GM18861 (cell line): ENCODE measurements at regions not wholly inside any gene's neighbourhood (a gene's known extent, or its start where the extent isn't known, plus 50 kb on each side); places are given as distances from the start of the nearest gene placed in this dataset.

Experiments used
- ATAC-seq: cut with Tn5 transposase; IDR thresholded peaks from one replicate; pipeline ENCODE4 v1.9.1; 2021; ENCODE audit not compliant: unreplicated experiment

- ATAC-seq, result no peak
These were observed 141.6 kb upstream of the MAX start for GRCh38 chr14:65243766-65244442.

GRCh38 chr14:65249471-65250161, 147.3 kb upstream of the MAX start:
- no peak for ATAC-seq

GRCh38 chr14:65250162-65250495, 147.8 kb upstream of the MAX start:
- no peak for ATAC-seq

- ATAC-seq, result no peak
These were observed 148.9 kb upstream of the MAX start for GRCh38 chr14:65251213-65251612.

GRCh38 chr14:65252482-65253255, 150.4 kb upstream of the MAX start:
- no peak for ATAC-seq

GRCh38 chr14:65255029-65255545, 152.8 kb upstream of the MAX start:
- ATAC-seq, result no peak

- no peak for ATAC-seq
These were observed 153.5 kb upstream of the MAX start for GRCh38 chr14:65255583-65256461.

- ATAC-seq, result no peak
These were observed 154.4 kb upstream of the MAX start for GRCh38 chr14:65256714-65257113.

- no peak for ATAC-seq
These were observed 155.1 kb upstream of the FUT8 start for GRCh38 chr14:65257425-65257824.

GRCh38 chr14:65258391-65258790, 154.1 kb upstream of the FUT8 start:
- ATAC-seq, result no peak

- ATAC-seq, result no peak
These were observed 153.5 kb upstream of the FUT8 start for GRCh38 chr14:65259000-65259399.

- ATAC-seq, result no peak
These were observed 151.7 kb upstream of the FUT8 start for GRCh38 chr14:65260786-65261185.

GRCh38 chr14:65261425-65261920, 151.1 kb upstream of the FUT8 start:
- ATAC-seq, result no peak

- no peak for ATAC-seq
These were observed 150.6 kb upstream of the FUT8 start for GRCh38 chr14:65261946-65262345.

- ATAC-seq, result no peak
These were observed 149.2 kb upstream of the FUT8 start for GRCh38 chr14:65263177-65263788.

- no peak for ATAC-seq
These were observed 144.7 kb upstream of the FUT8 start for GRCh38 chr14:65267856-65268255.

- ATAC-seq, result no peak
These were observed 143.9 kb upstream of the FUT8 start for GRCh38 chr14:65268594-65268993.

GRCh38 chr14:65269732-65270131, 142.8 kb upstream of the FUT8 start:
- ATAC-seq, result no peak

- no peak for ATAC-seq
These were observed 135.5 kb upstream of the FUT8 start for GRCh38 chr14:65277027-65277426.

- no peak for ATAC-seq
These were observed 134.8 kb upstream of the FUT8 start for GRCh38 chr14:65277580-65278270.
